SJSA1 (cell line): ENCODE measurements at regions not wholly inside any gene's neighbourhood (a gene's known extent, or its start where the extent isn't known, plus 50 kb on each side); places are given as distances from the start of the nearest gene placed in this dataset.
"Not testable (repeated sequence)": the region's sequence is repeated elsewhere in the genome, so short reads cannot be mapped to it uniquely, and the experiment has no call there.

Source experiments
- DNase-seq, 2 experiments: peaks; one replicate each; pipeline ENCODE4 v3.0.0-alpha.2; 2015 to 2020; ENCODE audit warnings: low spot score in 2 of 2, low read depth in 1 of 2
- H3K27ac ChIP-seq: fragments of 250-450 bp; sonication (Bioruptor Pico); 2 replicates; pipeline ENCODE4 v1.5.1; 2020; ENCODE audit warnings: mild to moderate bottlenecking, moderate library complexity
- H3K27me3 ChIP-seq: fragments of 250-450 bp; sonication (Bioruptor Pico); replicated peaks from 2 replicates; pipeline ENCODE4 v1.5.1; 2020; ENCODE audit warnings: mild to moderate bottlenecking, moderate library complexity
- H3K36me3 ChIP-seq: fragments of 250-450 bp; sonication (Bioruptor Pico); 2 replicates; pipeline ENCODE4 v1.5.1; 2020; ENCODE audit warnings: mild to moderate bottlenecking
- H3K4me1 ChIP-seq: fragments of 250-450 bp; sonication (Bioruptor Pico); replicated peaks from 2 replicates; pipeline ENCODE4 v1.6.1; 2021; ENCODE audit warnings: mild to moderate bottlenecking
- H3K4me3 ChIP-seq: fragments of 250-450 bp; sonication (Bioruptor Pico); 2 replicates; pipeline ENCODE4 v1.5.1; 2020; ENCODE audit warnings: mild to moderate bottlenecking
- H3K9me3 ChIP-seq: fragments of 250-450 bp; sonication (Bioruptor Pico); replicated peaks from 2 replicates; pipeline ENCODE4 v1.5.1; 2020; ENCODE audit warnings: mild to moderate bottlenecking

DNA sequence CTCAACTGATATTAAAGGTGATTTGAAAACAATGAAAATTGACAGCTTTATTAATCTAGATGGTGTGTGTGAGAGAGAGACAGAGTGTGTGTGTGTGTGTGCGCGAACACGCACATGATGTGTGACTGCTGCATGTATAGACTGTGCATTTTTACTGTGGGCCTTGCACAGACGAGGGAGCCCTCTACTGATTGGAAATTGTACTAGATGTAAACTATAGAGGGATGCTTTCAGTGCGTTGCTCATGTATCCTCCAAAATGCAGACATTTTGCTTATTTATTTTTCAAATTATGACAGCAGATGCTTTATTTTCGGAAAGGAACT lies 168.4 kb upstream of the GK2 start:
- DNase-seq, result no peak
- Histone ChIP-seq H3K27me3 (no peaks in the 10 kb centered on the region), H3K4me1 (no peaks in the 10 kb centered on the region), H3K36me3 (no peaks in the 10 kb centered on the region), H3K9me3 (no peaks in the 10 kb centered on the region), H3K4me3 (no peak overlapping the region), H3K27ac (no peak overlapping the region)

DNA sequence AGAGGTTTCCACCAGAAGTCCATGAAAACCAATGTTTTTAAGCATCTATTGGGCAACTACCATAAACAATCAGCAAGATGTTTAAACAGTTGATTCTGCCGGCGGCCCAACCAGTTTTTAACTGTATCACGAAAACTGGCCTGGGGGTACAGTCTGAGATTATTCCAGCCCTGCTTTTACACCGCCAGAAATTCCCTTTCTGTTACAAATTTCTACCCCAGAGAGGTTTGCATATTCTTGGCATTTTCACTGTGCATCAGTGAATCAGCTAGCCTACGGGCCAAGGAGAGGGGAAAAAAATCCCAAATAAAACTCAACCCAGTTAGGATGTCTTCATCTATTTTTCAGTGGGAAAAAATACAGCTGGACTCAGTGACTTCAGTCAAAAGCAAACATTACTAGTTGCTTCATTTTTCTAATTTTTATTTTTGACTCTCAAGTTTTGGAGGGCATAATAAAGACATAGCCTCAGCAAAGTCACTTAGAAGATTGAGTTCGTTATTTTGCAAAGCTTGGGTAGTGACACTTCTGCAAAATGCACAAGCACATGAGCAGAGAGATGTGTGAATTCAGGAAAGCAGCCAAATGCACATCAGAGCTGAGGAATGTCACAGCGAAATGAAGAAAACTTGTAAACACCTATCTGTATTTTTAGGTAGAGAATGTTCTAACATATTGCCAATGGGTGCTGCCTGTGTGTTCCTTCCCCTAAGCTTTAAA lies 167.8 kb upstream of the GK2 start:
- no peak for DNase-seq
- H3K9me3 ChIP-seq, result no peaks in the 10 kb centered on the region
- H3K4me1 ChIP-seq, result no peaks in the 10 kb centered on the region
- H3K27me3 ChIP-seq, result no peaks in the 10 kb centered on the region
- H3K4me3 ChIP-seq, result no peak overlapping the region
- no peak overlapping the region for H3K27ac ChIP-seq
- H3K36me3 ChIP-seq, result no peaks in the 10 kb centered on the region

DNA sequence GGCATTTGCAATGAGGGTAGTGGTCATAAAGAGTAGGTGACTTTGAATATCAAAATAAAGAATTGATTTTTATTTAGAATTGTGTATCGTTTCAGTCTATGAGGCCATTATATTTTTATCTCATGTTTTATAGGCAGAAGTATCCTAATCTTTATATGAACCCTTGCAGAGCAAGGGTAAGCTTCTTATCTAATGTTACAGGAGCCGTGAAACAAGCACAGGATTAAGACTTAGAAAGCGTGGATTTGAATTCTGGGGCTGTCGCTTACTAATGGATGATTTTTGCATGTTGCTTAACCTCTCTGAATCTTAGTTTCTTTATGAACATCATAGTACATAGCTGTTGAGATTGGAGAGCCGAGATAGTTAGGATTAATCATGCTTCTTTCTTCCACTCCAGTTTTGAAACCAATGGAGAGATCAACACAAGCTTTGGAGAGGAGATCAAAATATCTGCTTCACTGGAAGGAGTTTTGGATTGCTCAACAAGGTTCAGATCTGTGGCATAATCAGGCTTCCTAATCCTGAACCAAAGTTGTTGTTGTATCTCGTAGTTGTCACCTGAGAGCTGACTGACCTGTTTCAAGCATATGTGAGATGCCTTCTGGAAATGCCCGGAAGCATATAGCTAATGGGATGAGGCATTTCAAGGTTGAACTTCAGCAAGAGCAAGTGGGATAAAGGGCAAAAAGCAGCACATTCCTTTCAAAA lies 166.9 kb upstream of the GK2 start:
- Histone ChIP-seq H3K27me3 (no peaks in the 10 kb centered on the region), H3K9me3 (no peaks in the 10 kb centered on the region), H3K4me1 (no peaks in the 10 kb centered on the region), H3K4me3 (no peak overlapping the region), H3K36me3 (no peaks in the 10 kb centered on the region), H3K27ac (no peak overlapping the region)
- DNase-seq, result no peak

DNA sequence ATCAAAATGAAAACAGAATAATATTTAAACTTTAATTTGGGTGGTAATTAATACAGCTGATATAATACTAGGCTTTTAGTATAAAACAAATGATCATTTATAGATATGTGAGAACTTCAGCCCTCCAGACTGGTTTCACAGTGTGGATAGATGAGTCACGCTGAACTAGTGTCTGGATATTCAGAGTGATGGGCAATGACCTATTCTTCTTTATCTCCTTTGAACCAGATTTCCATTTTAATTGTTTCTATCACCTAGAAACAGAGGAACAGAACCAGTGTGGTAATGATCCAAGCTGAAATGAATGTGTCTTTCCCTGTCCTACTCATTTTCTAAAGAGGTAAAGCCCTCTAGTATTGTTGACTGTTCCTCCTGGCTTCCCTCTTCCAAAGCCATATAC lies 155.2 kb upstream of the GK2 start:
- Histone ChIP-seq H3K36me3 (no peaks in the 10 kb centered on the region), H3K27me3 (no peaks in the 10 kb centered on the region), H3K9me3 (no peaks in the 10 kb centered on the region), H3K4me3 (no peak overlapping the region), H3K4me1 (no peaks in the 10 kb centered on the region), H3K27ac (no peak overlapping the region)
- DNase-seq, result no peak

DNA sequence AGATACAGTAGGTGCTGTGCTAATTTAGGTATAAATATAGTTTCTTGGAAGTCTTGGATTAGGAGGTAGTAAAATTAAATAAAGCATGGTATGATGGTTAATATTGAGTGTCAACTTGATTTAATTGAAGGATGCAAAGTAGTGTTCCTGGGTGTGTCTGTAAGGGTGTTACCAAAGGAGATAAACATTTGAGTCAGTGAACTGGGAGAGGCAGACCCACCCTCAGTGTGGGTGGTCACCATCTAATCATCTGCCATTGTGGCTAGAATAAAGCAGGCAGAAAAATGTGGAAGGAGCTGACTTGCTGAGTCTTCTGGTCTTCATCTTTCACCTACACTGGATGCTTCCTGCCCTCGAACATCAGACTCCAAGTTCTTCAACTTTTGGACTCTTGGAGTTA lies 153.7 kb upstream of the GK2 start:
- no peaks in the 10 kb centered on the region for H3K4me1 ChIP-seq
- H3K36me3 ChIP-seq, result no peaks in the 10 kb centered on the region
- no peak for DNase-seq
- no peak overlapping the region for H3K27ac ChIP-seq
- no peak overlapping the region for H3K4me3 ChIP-seq
- H3K9me3 ChIP-seq, result no peaks in the 10 kb centered on the region
- H3K27me3 ChIP-seq, result no peaks in the 10 kb centered on the region

DNA sequence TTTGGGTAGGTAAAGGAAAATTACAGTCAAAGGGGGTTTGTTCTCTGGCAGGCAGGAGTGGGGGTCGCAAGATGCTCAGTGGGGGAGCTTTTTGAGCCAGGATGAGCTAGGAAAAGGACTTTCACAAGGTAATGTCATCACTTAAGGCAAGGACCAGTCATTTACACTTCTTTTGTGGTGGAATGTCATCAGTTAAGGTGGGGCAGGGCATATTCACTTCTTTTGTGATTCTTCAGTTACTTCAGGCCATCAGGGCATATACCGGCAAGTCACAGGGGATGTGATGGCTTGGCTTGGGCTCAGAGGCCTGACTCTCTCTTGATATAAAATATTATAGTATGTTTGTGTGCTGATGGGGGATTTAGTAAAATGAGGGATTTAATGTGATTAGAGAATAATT lies 151.4 kb upstream of the GK2 start:
- H3K4me1 ChIP-seq, DNase-seq, H3K27me3 ChIP-seq: not testable (repeated sequence)

DNA sequence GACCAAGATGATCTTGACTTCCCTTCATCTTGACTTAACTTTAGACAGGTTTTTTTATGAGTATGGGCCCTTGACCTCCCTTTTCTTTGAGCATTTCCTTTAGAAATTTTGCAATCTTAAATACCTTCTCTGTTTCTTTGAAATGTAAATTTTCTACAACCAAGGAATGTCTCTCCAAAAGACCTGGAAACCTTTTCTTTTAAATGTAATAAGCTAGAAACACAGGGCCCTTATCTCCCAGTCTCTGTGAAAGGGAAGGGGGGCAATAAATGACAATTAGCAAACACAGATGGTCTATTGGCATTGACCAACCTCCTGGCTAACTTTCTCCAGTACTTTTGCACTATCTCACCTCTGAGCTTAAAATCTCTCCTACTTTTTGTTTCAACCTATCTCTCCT lies 144.3 kb upstream of the GK2 start:
- no peaks in the 10 kb centered on the region for H3K36me3 ChIP-seq
- H3K27me3 ChIP-seq, result no peaks in the 10 kb centered on the region
- no peak for DNase-seq
- H3K9me3 ChIP-seq, result no peaks in the 10 kb centered on the region
- H3K4me3 ChIP-seq, result no peak overlapping the region
- H3K4me1 ChIP-seq, result no peaks in the 10 kb centered on the region
- no peak overlapping the region for H3K27ac ChIP-seq

More for the DNA sequence above, 151.4 kb upstream of the GK2 start:
- not testable (repeated sequence) for H3K9me3 ChIP-seq, H3K36me3 ChIP-seq, H3K27ac ChIP-seq, H3K4me3 ChIP-seq

DNA sequence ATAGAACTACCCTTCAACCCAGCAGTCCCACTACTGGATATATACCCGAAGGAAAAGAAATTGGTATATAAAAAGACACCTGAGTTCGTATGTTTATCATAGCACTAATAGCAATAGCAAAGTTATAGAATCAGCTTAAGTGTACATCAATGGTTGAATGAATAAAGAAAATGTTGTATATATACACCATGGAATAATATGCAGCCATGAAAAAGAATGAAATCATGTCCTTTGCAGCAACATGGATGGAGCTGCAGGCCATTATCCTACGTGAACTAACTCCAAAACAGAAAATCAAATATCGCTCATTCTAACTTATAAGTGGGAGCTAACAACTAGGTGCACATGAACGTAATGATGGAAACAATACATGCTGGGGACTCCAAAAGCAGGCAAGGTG lies 143.5 kb upstream of the GK2 start:
- Histone ChIP-seq H3K27me3 (no peaks in the 10 kb centered on the region), H3K9me3 (no peaks in the 10 kb centered on the region), H3K36me3 (no peaks in the 10 kb centered on the region), H3K4me1 (no peaks in the 10 kb centered on the region), H3K4me3 (no peak overlapping the region), H3K27ac (no peak overlapping the region)
- no peak for DNase-seq

DNA sequence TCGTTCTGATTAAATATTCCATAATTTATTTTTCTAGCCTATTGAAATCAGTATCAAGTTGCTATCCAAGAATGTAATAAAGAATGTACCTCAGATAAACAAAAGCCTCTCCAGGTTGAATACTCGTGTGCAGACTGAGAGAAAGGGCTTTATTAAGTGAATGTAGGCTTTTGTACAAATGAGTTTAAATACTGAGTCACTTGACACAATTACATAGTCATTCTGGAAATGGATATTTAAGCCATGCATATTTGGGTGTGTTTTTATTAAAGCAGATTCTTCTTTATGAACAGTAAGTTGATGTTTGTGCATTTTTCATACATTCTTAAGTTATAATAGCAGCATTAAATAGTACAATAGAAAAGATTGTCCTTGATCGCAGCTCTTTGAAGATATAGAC lies 139.8 kb upstream of the GK2 start:
- no peak overlapping the region for H3K4me3 ChIP-seq
- H3K36me3 ChIP-seq, result no peaks in the 10 kb centered on the region
- H3K27ac ChIP-seq, result no peak overlapping the region
- H3K4me1 ChIP-seq, result no peaks in the 10 kb centered on the region
- no peaks in the 10 kb centered on the region for H3K27me3 ChIP-seq
- DNase-seq, result no peak
- no peaks in the 10 kb centered on the region for H3K9me3 ChIP-seq

DNA sequence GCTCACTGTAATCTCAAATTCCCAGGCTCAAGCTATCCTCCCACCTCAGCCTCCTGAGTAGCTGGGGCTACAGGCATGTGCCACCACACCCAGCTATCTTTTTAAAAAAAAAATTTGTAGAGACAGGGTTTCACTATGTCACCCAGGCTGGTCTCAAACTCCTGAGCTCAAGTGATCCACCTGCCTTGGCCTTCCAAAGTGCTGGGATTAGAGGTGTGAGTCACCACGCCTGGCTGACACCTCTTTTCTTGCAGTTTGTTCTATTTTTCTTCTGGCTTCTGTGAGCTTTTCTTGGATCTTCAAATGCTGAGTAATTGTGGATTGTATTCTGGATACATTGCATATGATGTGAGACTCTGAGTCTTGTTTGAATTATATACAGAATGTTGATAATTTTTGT lies 137.3 kb upstream of the GK2 start:
- not testable (repeated sequence) for H3K4me1 ChIP-seq, DNase-seq, H3K27me3 ChIP-seq, H3K9me3 ChIP-seq, H3K36me3 ChIP-seq, H3K4me3 ChIP-seq, H3K27ac ChIP-seq

DNA sequence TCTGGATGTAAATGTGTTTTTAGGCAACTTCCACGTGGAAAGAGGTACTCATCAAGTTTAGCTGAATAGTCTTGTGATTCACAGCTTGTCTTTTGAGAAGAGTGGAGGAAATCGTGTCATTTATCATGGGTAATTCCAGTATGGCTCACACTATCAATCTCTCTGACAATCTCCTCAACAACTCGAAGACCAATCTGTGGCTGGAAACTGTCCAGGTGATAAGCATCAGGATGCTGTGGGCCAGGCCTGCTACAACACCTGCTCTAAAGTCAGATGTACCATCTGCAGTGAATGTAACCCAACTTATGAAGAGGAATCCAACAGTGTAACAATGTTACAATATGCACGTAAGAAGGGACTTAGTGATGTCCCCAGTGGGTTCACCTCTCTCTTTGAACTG lies 132.1 kb upstream of the GK2 start:
- Histone ChIP-seq H3K4me3 (no peak overlapping the region), H3K27me3 (no peaks in the 10 kb centered on the region), H3K27ac (no peak overlapping the region), H3K9me3 (no peaks in the 10 kb centered on the region), H3K36me3 (no peaks in the 10 kb centered on the region), H3K4me1 (no peaks in the 10 kb centered on the region)
- DNase-seq, result no peak

DNA sequence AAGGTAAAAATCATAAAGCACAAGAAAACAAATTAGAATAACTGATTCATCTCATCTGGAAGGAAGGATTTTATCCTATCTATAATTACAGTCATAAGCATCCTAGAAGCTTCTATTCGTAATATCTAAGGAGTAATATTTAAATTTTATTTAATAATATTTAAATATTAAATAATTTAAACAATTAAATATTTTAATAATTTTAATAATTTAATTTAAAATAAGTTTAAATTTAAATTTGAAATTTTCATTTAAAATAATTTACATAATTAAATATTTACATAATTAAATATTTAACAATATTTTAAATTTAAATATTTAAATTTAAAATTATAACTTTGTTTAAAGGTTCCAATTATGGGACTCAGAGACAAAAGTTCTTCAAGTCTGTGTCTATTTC lies 127.5 kb upstream of the GK2 start:
- DNase-seq, result no peak
- no peaks in the 10 kb centered on the region for H3K4me1 ChIP-seq

DNA sequence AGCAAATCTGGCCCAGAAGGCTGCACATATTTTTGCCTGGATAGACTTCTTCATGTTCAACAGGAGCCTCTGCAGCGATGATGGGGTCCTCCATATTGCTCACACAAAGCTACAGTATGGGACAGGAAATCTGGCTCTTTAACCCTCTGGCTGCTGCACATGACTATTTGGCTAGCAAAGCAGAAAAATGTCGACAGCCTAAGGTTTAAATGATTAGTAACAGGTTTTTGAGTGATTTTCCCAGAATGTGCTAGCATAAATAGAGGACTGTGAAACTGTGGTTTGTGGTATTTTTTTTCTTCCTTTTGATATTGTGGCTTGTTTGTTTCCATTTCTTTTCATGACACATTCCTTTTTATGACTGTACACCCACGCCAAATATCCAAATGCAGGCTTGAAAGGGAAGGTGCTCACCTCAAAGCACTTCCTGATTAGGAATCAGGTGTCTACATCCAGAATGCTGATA lies 120.2 kb upstream of the GK2 start:
- peak in 1 of 2 experiments; percentile 11 for DNase-seq
- H3K4me3 ChIP-seq, result no peak overlapping the region

More for the DNA sequence above, 127.5 kb upstream of the GK2 start:
- Histone ChIP-seq H3K27me3 (no peaks in the 10 kb centered on the region), H3K9me3 (no peaks in the 10 kb centered on the region), H3K27ac (no peak overlapping the region), H3K4me3 (no peak overlapping the region), H3K36me3 (no peaks in the 10 kb centered on the region)

DNA sequence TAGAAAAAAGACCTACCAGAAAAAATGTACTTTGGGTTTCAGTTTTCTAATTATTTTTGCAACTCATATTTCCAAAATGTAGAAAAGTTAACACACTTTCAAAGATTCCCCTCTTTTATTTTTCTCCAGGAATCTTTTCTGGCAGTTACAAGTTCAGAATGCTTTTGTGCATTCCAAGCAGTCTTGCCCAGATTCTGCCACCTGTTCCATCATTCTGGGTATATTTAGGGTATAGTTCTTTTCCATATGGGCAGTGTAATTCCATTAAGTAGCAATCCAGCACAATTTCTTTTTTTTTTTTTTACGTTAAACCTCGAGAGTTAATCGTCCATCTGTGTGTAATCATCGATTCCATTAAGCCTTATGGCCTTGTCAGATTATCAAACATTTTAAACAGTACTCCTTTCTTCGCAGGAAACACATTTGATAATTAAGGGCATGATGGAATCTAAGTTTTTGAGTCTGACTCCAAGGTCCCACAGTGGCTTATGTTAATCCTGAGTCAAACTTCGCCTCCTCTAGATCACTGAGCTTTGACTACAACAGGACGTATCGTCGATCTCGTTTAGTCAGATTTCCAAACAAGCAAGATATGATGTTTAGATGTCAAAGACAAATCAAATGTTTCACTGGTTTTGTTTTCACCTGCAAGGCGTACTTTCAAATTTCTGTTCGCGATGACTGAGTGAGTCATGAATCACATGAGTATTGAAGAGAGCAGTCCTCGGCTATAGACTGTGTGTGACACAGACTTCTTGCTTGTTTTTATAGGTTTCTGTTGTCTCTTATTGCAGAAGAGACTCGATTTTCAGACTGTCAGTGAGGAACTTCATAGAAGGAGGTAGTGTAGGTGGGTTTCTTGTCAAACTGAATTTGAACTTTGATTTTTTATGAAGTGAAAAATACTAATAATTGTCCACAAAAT lies 118.9 kb upstream of the GK2 start:
- H3K27ac ChIP-seq, result no peak overlapping the region

More for the DNA sequence above, 120.2 kb upstream of the GK2 start:
- Histone ChIP-seq H3K27me3 (no peaks in the 10 kb centered on the region), H3K4me1 (no peaks in the 10 kb centered on the region), H3K27ac (no peak overlapping the region), H3K9me3 (no peaks in the 10 kb centered on the region), H3K36me3 (no peaks in the 10 kb centered on the region)

More for the DNA sequence above, 118.9 kb upstream of the GK2 start:
- H3K27me3 ChIP-seq, result no peaks in the 10 kb centered on the region
- no peaks in the 10 kb centered on the region for H3K4me1 ChIP-seq
- no peak for DNase-seq
- H3K36me3 ChIP-seq, result no peaks in the 10 kb centered on the region
- H3K9me3 ChIP-seq, result no peaks in the 10 kb centered on the region
- H3K4me3 ChIP-seq, result no peak overlapping the region
